Neural progenitor cell (in vitro differentiated cells): ENCODE measurements at regions not wholly inside any gene's neighbourhood (a gene's known extent, or its start where the extent isn't known, plus 50 kb on each side); places are given as distances from the start of the nearest gene placed in this dataset.

Experiments used
- CTCF ChIP-seq: fragments of 200-600 bp; sonication (generic); IDR thresholded peaks from 2 replicates; pipeline ENCODE4 v1.5.1; 2017; ENCODE audit warnings: antibody characterized with exemption, mild to moderate bottlenecking
- EZH2phosphoT487 ChIP-seq: fragments of 200-600 bp; sonication (generic); IDR thresholded peaks from 2 replicates; pipeline ENCODE4 v1.6.1; 2017; ENCODE audit warnings: antibody characterized with exemption

- no peak for TF ChIP-seq EZH2phosphoT487
- TF ChIP-seq CTCF: no peak
Observed at GRCh38 chr3:45312836-45313493, 75.4 kb upstream of the LARS2 start.
